GM13976 (cell line): ENCODE measurements at regions not wholly inside any gene's neighbourhood (a gene's known extent, or its start where the extent isn't known, plus 50 kb on each side); places are given as distances from the start of the nearest gene placed in this dataset.
"Not testable (repeated sequence)": the region's sequence is repeated elsewhere in the genome, so short reads cannot be mapped to it uniquely, and the experiment has no call there.

ENCODE experiments used
- DNase-seq: peaks from one replicate; pipeline ENCODE4 v3.0.0; 2012; ENCODE audit warnings: low spot score
- CTCF ChIP-seq: IDR thresholded peaks from 2 replicates; pipeline ENCODE4 v1.5.1; 2012; ENCODE audit warnings: borderline replicate concordance, mild to moderate bottlenecking; ENCODE audit not compliant: insufficient read depth; ENCODE audit errors: extremely low read depth, missing control alignments, control extremely low read depth
- in situ Hi-C: fragments of 300-500 bp; cut with MboI; formaldehyde crosslinking; loops from one replicate; pipeline ENCODE4 v1.12.0; 2022; ENCODE audit warnings: low sequenced_read_pairs, mixed read lengths, inconsistent platforms; ENCODE audit not compliant: unreplicated experiment

- in situ Hi-C loops, result no loop called here
- no peak for TF ChIP-seq CTCF
- DNase-seq, result no peak
These were observed 90.3 kb upstream of the CD82 start for GRCh38 chr11:44475114-44475686.

GRCh38 chr11:44482338-44482737 is 83.1 kb upstream of the CD82 start:
- DNase-seq, in situ Hi-C loops: not testable (repeated sequence)

- no peak for DNase-seq
- no peak for TF ChIP-seq CTCF
- in situ Hi-C loops, result no loop called here
These were observed 81.4 kb upstream of the CD82 start for GRCh38 chr11:44483919-44484610.

GRCh38 chr11:44488165-44488965 is 77.1 kb upstream of the CD82 start:
- no peak for TF ChIP-seq CTCF
- DNase-seq, result no peak
- in situ Hi-C loops, result no loop called here

GRCh38 chr11:44493383-44493782 is 72.1 kb upstream of the CD82 start:
- in situ Hi-C loops, result no loop called here
- TF ChIP-seq CTCF, result no peak
- no peak for DNase-seq

GRCh38 chr11:44493930-44494329 is 71.5 kb upstream of the CD82 start:
- DNase-seq, result no peak
- in situ Hi-C loops, result no loop called here
- no peak for TF ChIP-seq CTCF

- TF ChIP-seq CTCF, result no peak
- in situ Hi-C loops, result no loop called here
- DNase-seq, result no peak
These were observed 70.7 kb upstream of the CD82 start for GRCh38 chr11:44494785-44495184.
